ENCODE measurements at regions not wholly inside any gene's neighbourhood (a gene's known extent, or its start where the extent isn't known, plus 50 kb on each side); places are given as distances from the start of the nearest gene placed in this dataset.

GRCh38 chr4:135282676-135283075 lies 1081.1 kb upstream of the PABPC4L start:
- TF ChIP-seq CTCF (IDR thresholded peaks at IDR 0.05; ENCODE audit: insufficient read depth, low read depth, low read length) (no peak), EZH2 (IDR thresholded peaks at IDR 0.05; ENCODE audit: insufficient read depth, low read length) (no peak)

Data from astrocyte (in vitro differentiated cells and primary cell).